PC-3 (cell line): ENCODE measurements at regions not wholly inside any gene's neighbourhood (a gene's known extent, or its start where the extent isn't known, plus 50 kb on each side); places are given as distances from the start of the nearest gene placed in this dataset.

ENCODE experiments used
- ATAC-seq: fragments of 200-7000 bp; cut with Tn5 transposase; 2 replicates; pipeline ENCODE4 v1.9.1; 2020; ENCODE audit warnings: mild to moderate bottlenecking, moderate library complexity
- BruUV-seq: library from RNA; stranded (reverse); fragments of 400-500 nt; replicated peaks from 2 replicates; lab custom pipeline; 2021; lab: Mats Ljungman, UMichigan
- CTCF ChIA-PET: fragments of 300-600 bp; sonication (Branson Sonifier 250); formaldehyde crosslinking; loops from one replicate; lab custom pipeline; 2022; ENCODE audit warnings: antibody characterized with exemption; lab: Charles Lee
- POLR2A ChIA-PET: fragments of 300-600 bp; sonication (Branson Sonifier 250); formaldehyde crosslinking; loops from one replicate; lab custom pipeline; 2022; ENCODE audit warnings: antibody characterized with exemption; ENCODE audit not compliant: unreplicated experiment; lab: Charles Lee
- DNase-seq: peaks from one replicate; pipeline ENCODE4 v3.0.0-alpha.2; 2015
- H2AFZ ChIP-seq: fragments of 300-600 bp; sonication (generic); 2 replicates; pipeline ENCODE4 v1.6.0; 2016; ENCODE audit warnings: antibody characterized with exemption, low read length
- H3F3A ChIP-seq: fragments of 300-600 bp; sonication (generic); one replicate; pipeline ENCODE4 v1.6.0; 2017; ENCODE audit warnings: antibody characterized with exemption, low read length, control low read depth, mild to moderate bottlenecking; ENCODE audit not compliant: unreplicated experiment
- H3K27ac ChIP-seq: fragments of 300-600 bp; sonication (generic); 2 replicates; pipeline ENCODE4 v1.5.1; 2016; ENCODE audit warnings: mild to moderate bottlenecking, low read length
- H3K27me3 ChIP-seq: fragments of 300-600 bp; sonication (generic); 2 replicates; pipeline ENCODE4 v1.6.1; 2016; ENCODE audit warnings: low read length, mixed read lengths
- H3K36me3 ChIP-seq: fragments of 300-600 bp; sonication (generic); 2 replicates; pipeline ENCODE4 v1.6.1; 2016; ENCODE audit warnings: low read depth, mixed run types, low read length, mixed read lengths
- H3K4me1 ChIP-seq: fragments of 300-600 bp; sonication (generic); 2 replicates; pipeline ENCODE4 v1.5.1; 2016; ENCODE audit warnings: low read length; ENCODE audit not compliant: insufficient read depth
- H3K4me2 ChIP-seq: fragments of 300-600 bp; sonication (generic); 2 replicates; pipeline ENCODE4 v1.6.0; 2016; ENCODE audit warnings: low read length
- H3K4me3 ChIP-seq: fragments of 300-600 bp; sonication (generic); 2 replicates; pipeline ENCODE4 v1.5.1; 2016; ENCODE audit warnings: mild to moderate bottlenecking, low read length, mixed read lengths
- H3K79me2 ChIP-seq: fragments of 300-600 bp; sonication (generic); 2 replicates; pipeline ENCODE4 v1.6.1; 2017; ENCODE audit warnings: low read length, mixed read lengths
- H3K9ac ChIP-seq: fragments of 300-600 bp; sonication (generic); 2 replicates; pipeline ENCODE4 v1.6.0; 2016; ENCODE audit warnings: mild to moderate bottlenecking, low read length
- H3K9me2 ChIP-seq: fragments of 300-600 bp; sonication (generic); replicated peaks from 2 replicates; pipeline ENCODE4 v1.6.1; 2016; ENCODE audit warnings: mixed run types, low read length, mixed read lengths
- H3K9me3 ChIP-seq: fragments of 300-600 bp; sonication (generic); 2 replicates; pipeline ENCODE4 v1.6.1; 2016; ENCODE audit warnings: low read length, mixed read lengths
- H4K20me1 ChIP-seq: fragments of 300-600 bp; sonication (generic); 2 replicates; pipeline ENCODE4 v1.6.1; 2016; ENCODE audit warnings: low read length, mixed read lengths
- EZH2 ChIP-seq: fragments of 300-600 bp; sonication (generic); IDR thresholded peaks from one replicate; pipeline ENCODE4 v1.6.1; 2017; ENCODE audit warnings: antibody characterized with exemption, mild to moderate bottlenecking, low read length; ENCODE audit not compliant: unreplicated experiment
- EZH2phosphoT487 ChIP-seq: fragments of 300-600 bp; sonication (generic); IDR thresholded peaks from 2 replicates; pipeline ENCODE4 v1.6.1; 2018; ENCODE audit warnings: mild to moderate bottlenecking, antibody characterized with exemption, low read length, borderline replicate concordance
- intact Hi-C: fragments of 100-400 bp; cut with micrococcal nuclease; formaldehyde crosslinking; loops from 2 replicates; pipeline ENCODE4 v1.9.0; 2023
- TF ChIP-seq, protein P1 (sequence below): fragments of 300-600 bp; sonication (generic); conservative IDR thresholded peaks from 2 replicates; pipeline ENCODE4 v1.5.1; 2017; ENCODE audit warnings: antibody characterized with exemption, low read depth, mild to moderate bottlenecking, low read length

DNA sequence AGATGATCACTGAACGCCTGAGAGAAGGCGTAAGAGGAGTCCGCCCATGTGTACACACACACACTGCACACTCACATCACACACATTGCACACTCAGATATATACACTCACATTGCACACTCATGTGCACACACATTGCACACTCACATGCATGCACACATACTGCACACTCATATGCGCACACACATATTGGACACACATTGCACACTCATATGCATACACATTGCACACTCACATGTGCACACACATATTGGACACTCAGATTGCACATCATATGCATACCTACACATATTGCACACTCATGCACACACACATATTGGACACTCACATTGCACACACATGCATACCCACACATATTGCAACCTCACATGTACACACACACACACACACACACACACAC lies 163.2 kb downstream of the WSCD1 start:
- CTCF ChIA-PET: no interaction called here

DNA sequence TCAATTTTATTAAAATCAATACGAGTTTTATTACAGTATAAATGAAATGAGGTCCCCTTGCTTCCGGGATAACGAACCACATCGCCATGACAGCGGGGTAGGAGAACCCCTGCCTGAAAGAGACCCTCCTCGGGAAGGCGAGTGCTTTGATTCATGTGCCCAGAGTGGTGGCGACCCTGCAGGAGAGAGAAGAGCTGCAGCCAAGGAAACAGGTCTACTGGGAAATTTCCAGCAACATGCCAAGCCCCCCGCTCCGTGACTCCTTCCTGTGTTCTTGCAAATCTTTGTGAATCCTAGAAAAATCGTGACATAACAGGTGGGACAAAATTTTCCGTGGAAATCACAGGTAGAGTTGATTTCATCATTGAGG lies 162.5 kb downstream of the WSCD1 start:
- H3K27ac ChIP-seq: peak overlapping the region; percentile 96
- H3K36me3 ChIP-seq: no peaks in the 10 kb centered on the region
- POLR2A ChIA-PET: no interaction called here
- intact Hi-C loops: no loop called here
- peak overlapping the region; percentile 80 for H3K4me2 ChIP-seq
- no TSS peak for BruUV-seq
- DNase-seq (no peak), ATAC-seq (peak; percentile 4; the same call in 1 of the 2 replicates)
- peak overlapping the region; percentile 50; the same call in 1 of the 2 replicates for H3K4me3 ChIP-seq
- no peaks in the 10 kb centered on the region for H3K9me2 ChIP-seq
- TF ChIP-seq EZH2 (no peak), EZH2phosphoT487 (no peak)
- TF ChIP-seq, protein P1, sequence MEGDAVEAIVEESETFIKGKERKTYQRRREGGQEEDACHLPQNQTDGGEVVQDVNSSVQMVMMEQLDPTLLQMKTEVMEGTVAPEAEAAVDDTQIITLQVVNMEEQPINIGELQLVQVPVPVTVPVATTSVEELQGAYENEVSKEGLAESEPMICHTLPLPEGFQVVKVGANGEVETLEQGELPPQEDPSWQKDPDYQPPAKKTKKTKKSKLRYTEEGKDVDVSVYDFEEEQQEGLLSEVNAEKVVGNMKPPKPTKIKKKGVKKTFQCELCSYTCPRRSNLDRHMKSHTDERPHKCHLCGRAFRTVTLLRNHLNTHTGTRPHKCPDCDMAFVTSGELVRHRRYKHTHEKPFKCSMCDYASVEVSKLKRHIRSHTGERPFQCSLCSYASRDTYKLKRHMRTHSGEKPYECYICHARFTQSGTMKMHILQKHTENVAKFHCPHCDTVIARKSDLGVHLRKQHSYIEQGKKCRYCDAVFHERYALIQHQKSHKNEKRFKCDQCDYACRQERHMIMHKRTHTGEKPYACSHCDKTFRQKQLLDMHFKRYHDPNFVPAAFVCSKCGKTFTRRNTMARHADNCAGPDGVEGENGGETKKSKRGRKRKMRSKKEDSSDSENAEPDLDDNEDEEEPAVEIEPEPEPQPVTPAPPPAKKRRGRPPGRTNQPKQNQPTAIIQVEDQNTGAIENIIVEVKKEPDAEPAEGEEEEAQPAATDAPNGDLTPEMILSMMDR: no peak
- peak overlapping the region; percentile 67 for H3K9ac ChIP-seq
- CTCF ChIA-PET: no interaction called here
- H3K27me3 ChIP-seq: no peaks in the 10 kb centered on the region
- H4K20me1 ChIP-seq: no peaks in the 10 kb centered on the region
- H3K4me1 ChIP-seq: peaks cover 38% of the 10 kb centered on the region
- H3F3A ChIP-seq: no peaks in the 10 kb centered on the region
- peak overlapping the region; percentile 40; the same call in 1 of the 2 replicates for H2AFZ ChIP-seq
- H3K9me3 ChIP-seq: no peaks in the 10 kb centered on the region
- no peaks in the 10 kb centered on the region for H3K79me2 ChIP-seq

More for the DNA sequence above, 163.2 kb downstream of the WSCD1 start:
- TF ChIP-seq EZH2phosphoT487 (no peak), EZH2 (no peak)
- TF ChIP-seq, protein P1: no peak
- Histone ChIP-seq H3K27me3 (no peaks in the 10 kb centered on the region), H4K20me1 (no peaks in the 10 kb centered on the region), H3K4me1 (peaks cover 42% of the 10 kb centered on the region), H3K36me3 (no peaks in the 10 kb centered on the region), H2AFZ (no peak overlapping the region), H3K79me2 (no peaks in the 10 kb centered on the region), H3F3A (no peaks in the 10 kb centered on the region), H3K27ac (peak overlapping the region; percentile 96; the same call in 1 of the 2 replicates), H3K4me3 (no peak overlapping the region), H3K4me2 (0 out of 2 replicates have a peak overlapping the region, but pooled peaks have one; percentile 80), H3K9ac (no peak overlapping the region), H3K9me2 (no peaks in the 10 kb centered on the region), H3K9me3 (no peaks in the 10 kb centered on the region)
- ATAC-seq (no peak), DNase-seq (no peak)
- POLR2A ChIA-PET: no interaction called here
- intact Hi-C loops: no loop called here
- no TSS peak for BruUV-seq

- no peaks in the 10 kb centered on the region for H3K27me3 ChIP-seq
- ChIA-PET CTCF (no interaction called here), POLR2A (no interaction called here)
- H3K4me2 ChIP-seq: peak overlapping the region; percentile 80
- H3K9me3 ChIP-seq: no peaks in the 10 kb centered on the region
- peak overlapping the region; percentile 50 for H3K4me3 ChIP-seq
- H3K9ac ChIP-seq: peak overlapping the region; percentile 67
- H3K36me3 ChIP-seq: no peaks in the 10 kb centered on the region
- intact Hi-C loops: no loop called here
- TSS peak; percentile 75 for BruUV-seq
- peak overlapping the region; percentile 96 for H3K27ac ChIP-seq
- H3K4me1 ChIP-seq: peaks cover 33% of the 10 kb centered on the region
- no peaks in the 10 kb centered on the region for H3K79me2 ChIP-seq
- no peaks in the 10 kb centered on the region for H3K9me2 ChIP-seq
- no peak for TF ChIP-seq EZH2
- TF ChIP-seq, protein P1: no peak
- TF ChIP-seq EZH2phosphoT487: no peak
- ATAC-seq: peak; percentile 88
- H2AFZ ChIP-seq: peak overlapping the region; percentile 51
- H3F3A ChIP-seq: no peaks in the 10 kb centered on the region
- H4K20me1 ChIP-seq: no peaks in the 10 kb centered on the region
- peak; percentile 83 for DNase-seq
Measured at GRCh38 chr17:6231886-6232731, 161.9 kb downstream of the WSCD1 start.
